Motor neuron (in vitro differentiated cells): ENCODE measurements at regions not wholly inside any gene's neighbourhood (a gene's known extent, or its start where the extent isn't known, plus 50 kb on each side); places are given as distances from the start of the nearest gene placed in this dataset.
A peak's percentile ranks its signal among the peaks of the same experiment; 100 is the strongest.
"Not testable (repeated sequence)": the region's sequence is repeated elsewhere in the genome, so short reads cannot be mapped to it uniquely, and the experiment has no call there.

ENCODE experiments used
- ATAC-seq, 8 experiments: fragments of 200-7000 bp; cut with Tn5 transposase; replicated peaks in 6 of 8; 2 replicates each; pipeline ENCODE4 v1.8.0; 2021; ENCODE audit warnings: mild to moderate bottlenecking in 8 of 8, moderate library complexity in 8 of 8
- H3K27ac ChIP-seq, 2 donors: fragments of 250-450 bp; sonication (Bioruptor Pico); 2 replicates each; pipeline ENCODE4 v1.9.0; 2021; ENCODE audit warnings: antibody characterized with exemption in 2 of 2, mild to moderate bottlenecking in 2 of 2, moderate library complexity in 1 of 2
- H3K4me1 ChIP-seq, 2 donors: fragments of 250-450 bp; sonication (Bioruptor Pico); replicated peaks in 1 of 2; 2 replicates each; pipeline ENCODE4 v1.6.1; 2021; ENCODE audit warnings: antibody characterized with exemption in 2 of 2, mild to moderate bottlenecking in 2 of 2, moderate library complexity in 1 of 2
- H3K4me3 ChIP-seq, 5 donors: fragments of 250-450 bp; sonication (Bioruptor Pico); 2 replicates each; pipeline ENCODE4 v1.9.0; 2021; ENCODE audit warnings: antibody characterized with exemption in 5 of 5, mild to moderate bottlenecking in 5 of 5, moderate library complexity in 4 of 5
- WGBS, 10 experiments: fragments of 450-650 bp; shearing (Covaris generic); methylation state at CpG; one replicate each; pipeline ENCODE4 v1.0.0; 2022; 5-methylcytosine and 5-hydroxymethylcytosine counted together
- in situ Hi-C, 9 experiments: fragments of 400-800 bp; cut with MboI; loops; one replicate each; pipeline ENCODE4 v1.15.0; 2021; ENCODE audit warnings: low sequenced_read_pairs in 9 of 9, low pct_unique_long_range_greater_than_20kb in 2 of 9; ENCODE audit not compliant: unreplicated experiment in 9 of 9

- Histone ChIP-seq H3K27ac (no peak overlapping the region), H3K4me1 (no peaks in the 10 kb centered on the region), H3K4me3 (no peak overlapping the region)
- in situ Hi-C loops = loop anchor here in 2 of 9 experiments (25.0 kb wide), 2 partner anchors 116 to 191 kb away; no protein-coding TSS in a partner anchor
- ATAC-seq = peak in 3 of 8 experiments; percentile 78 to 92 (median 84)
- 0 to 60% (median 15%) methylated on average over 1 to 2 of the region's 2 CpGs; no CpG with 5 or more reads in 1 of the 10 experiments for WGBS, 10 experiments
Measured at GRCh38 chr14:99995700-99996356, 69.4 kb upstream of the EVL start.

- peak in 3 of 8 experiments; percentile 72 to 92 (median 83) for ATAC-seq
- Histone ChIP-seq H3K27ac (no peak overlapping the region), H3K4me1 (no peaks in the 10 kb centered on the region), H3K4me3 (no peak overlapping the region)
- in situ Hi-C loops = loop anchor here in 2 of 9 experiments (25.0 kb wide), 2 partner anchors 115 to 190 kb away; no protein-coding TSS in a partner anchor
- 67 to 94% (median 82%) methylated on average over 1 to 5 of the region's 5 CpGs for WGBS, 10 experiments
Measured at GRCh38 chr14:99996951-99997571, 68.2 kb upstream of the EVL start.

- H3K27ac ChIP-seq, H3K4me3 ChIP-seq, in situ Hi-C loops, ATAC-seq, H3K4me1 ChIP-seq: not testable (repeated sequence)
- 82 to 100% (median 97%) methylated on average over 1 to 12 of the region's 15 CpGs; no CpG with 5 or more reads in 4 of the 10 experiments for WGBS, 10 experiments
Measured at GRCh38 chr14:100000398-100000797, 64.8 kb upstream of the EVL start.

GRCh38 chr14:100004392-100004791 lies 60.8 kb upstream of the EVL start:
- ATAC-seq = no peak
- no peak overlapping the region for H3K27ac ChIP-seq
- WGBS, 10 experiments = 31 to 100% (median 87%) methylated on average over 1 of the region's 1 CpG
- in situ Hi-C loops = no loop called here
- H3K4me3 ChIP-seq = no peak overlapping the region
- no peaks in the 10 kb centered on the region for H3K4me1 ChIP-seq

GRCh38 chr14:100007254-100007653 lies 58.0 kb upstream of the EVL start:
- in situ Hi-C loops = no loop called here
- no peak overlapping the region for H3K4me3 ChIP-seq
- H3K4me1 ChIP-seq = no peaks in the 10 kb centered on the region
- 80 to 100% (median 100%) methylated on average over 1 of the region's 1 CpG; no CpG with 5 or more reads in 6 of the 10 experiments for WGBS, 10 experiments
- H3K27ac ChIP-seq = no peak overlapping the region
- ATAC-seq = no peak

GRCh38 chr14:100009802-100010201 lies 55.4 kb upstream of the EVL start:
- H3K4me1 ChIP-seq, ATAC-seq, H3K4me3 ChIP-seq, in situ Hi-C loops, H3K27ac ChIP-seq: not testable (repeated sequence)
- 43 to 100% (median 93%) methylated on average over 1 to 2 of the region's 2 CpGs; no CpG with 5 or more reads in 2 of the 10 experiments for WGBS, 10 experiments

- no peak overlapping the region for H3K27ac ChIP-seq
- H3K4me3 ChIP-seq = no peak overlapping the region
- ATAC-seq = no peak
- no peaks in the 10 kb centered on the region for H3K4me1 ChIP-seq
- WGBS, 10 experiments = 20 to 100% (median 82%) methylated on average over 1 to 4 of the region's 4 CpGs; no CpG with 5 or more reads in 1 of the 10 experiments
- in situ Hi-C loops = no loop called here
Measured at GRCh38 chr14:100010679-100011078, 54.5 kb upstream of the EVL start.

GRCh38 chr14:100011628-100012325 lies 53.4 kb upstream of the EVL start:
- 87 to 100% (median 94%) methylated on average over 1 to 3 of the region's 3 CpGs for WGBS, 10 experiments
- no peak overlapping the region for H3K4me3 ChIP-seq
- no peaks in the 10 kb centered on the region for H3K4me1 ChIP-seq
- H3K27ac ChIP-seq = no peak overlapping the region
- in situ Hi-C loops = no loop called here
- ATAC-seq = no peak

GRCh38 chr14:100012478-100013327 lies 52.5 kb upstream of the EVL start:
- in situ Hi-C loops = no loop called here
- whole genome bisulfite sequencing, 10 experiments = 43 to 100% (median 100%) methylated on average over 1 to 2 of the region's 2 CpGs; no CpG with 5 or more reads in 3 of the 10 experiments
- H3K4me3 ChIP-seq = no peak overlapping the region
- ATAC-seq = peak in 2 of 8 experiments; percentile 17 to 29
- no peak overlapping the region for H3K27ac ChIP-seq
- H3K4me1 ChIP-seq = peaks cover 2 to 3% of the 10 kb centered on the region in 2 donors

- in situ Hi-C loops = no loop called here
- H3K4me1 ChIP-seq = peaks cover 26% of the 10 kb centered on the region in 2 donors
- no peak overlapping the region for H3K4me3 ChIP-seq
- 40 to 100% (median 88%) methylated on average over 2 to 9 of the region's 9 CpGs; no CpG with 5 or more reads in 1 of the 10 experiments for WGBS, 10 experiments
- no peak for ATAC-seq
- no peak overlapping the region for H3K27ac ChIP-seq
Measured at GRCh38 chr14:100015251-100015655, 50.0 kb upstream of the EVL start.
